HCT116 (cell line): ENCODE measurements at regions not wholly inside any gene's neighbourhood (a gene's known extent, or its start where the extent isn't known, plus 50 kb on each side); places are given as distances from the start of the nearest gene placed in this dataset.

Source experiments
- ATAC-seq: fragments of 200-7000 bp; cut with Tn5 transposase; 2 replicates; pipeline ENCODE4 v1.9.1; 2020; ENCODE audit warnings: mild to moderate bottlenecking, moderate library complexity
- BruUV-seq: library from RNA; stranded (reverse); fragments of 400-500 nt; replicated peaks from 2 replicates; lab custom pipeline; 2021; lab: Mats Ljungman, UMichigan
- CTCF ChIA-PET: fragments of 300-600 bp; sonication (Branson Sonifier 250); formaldehyde crosslinking; loops from one replicate; lab custom pipeline; 2021; ENCODE audit warnings: antibody characterized with exemption; lab: Charles Lee
- POLR2A ChIA-PET: fragments of 300-600, 350-600 bp; sonication (Branson Sonifier 250); formaldehyde crosslinking; loops from one replicate; lab custom pipeline; 2021; ENCODE audit warnings: antibody characterized with exemption; lab: Charles Lee
- RAD21 ChIA-PET, 2 experiments: fragments of 300-600 bp; sonication (Branson Sonifier 250); formaldehyde crosslinking; loops; one replicate each; lab custom pipeline; 2023; ENCODE audit warnings: low total read pairs in 2 of 2; ENCODE audit not compliant: uncharacterized antibody in 2 of 2, unreplicated experiment in 2 of 2, low non-redundant PET in 1 of 2; lab: Charles Lee
- DNase-seq: peaks from one replicate; pipeline ENCODE4 v3.0.0-alpha.2; 2010; ENCODE audit warnings: low read depth, low spot score
- H2AFZ ChIP-seq: fragments of 200-600 bp; shearing (Covaris generic), sonication (generic); 2 replicates; pipeline ENCODE4 v1.6.1; 2017; ENCODE audit warnings: low read depth, mixed run types, mixed read lengths, antibody characterized with exemption, low read length; ENCODE audit not compliant: poor library complexity, severe bottlenecking
- H3K27ac ChIP-seq: 2 replicates; pipeline ENCODE4 v1.5.1; 2012; ENCODE audit warnings: low read depth, low read length
- H3K27me3 ChIP-seq: fragments of 200-600 bp; sonication (generic); 2 replicates; pipeline ENCODE4 v1.6.1; 2016; ENCODE audit warnings: mixed run types, low read length, mixed read lengths; ENCODE audit not compliant: insufficient read depth
- H3K36me3 ChIP-seq, 2 experiments: fragments of 200-500 bp in 1 of 2; fragments of 200-600 bp in 1 of 2; sonication (Bioruptor generic) in 1 of 2; sonication (generic) in 1 of 2; 2 replicates each; pipeline versions ENCODE4 v1.5.1 to v1.6.1; 2014 to 2016; ENCODE audit warnings: low read length in 2 of 2, inconsistent platforms in 1 of 2, mixed read lengths in 1 of 2, mixed run types in 1 of 2; ENCODE audit not compliant: insufficient read depth in 2 of 2, control insufficient read depth in 1 of 2
- H3K4me1 ChIP-seq, 2 experiments: fragments of 200-600 bp in 1 of 2; sonication (generic) in 1 of 2; 2 replicates each; pipeline versions ENCODE4 v1.5.1 to v1.6.1; 2012 to 2017; ENCODE audit warnings: low read length in 2 of 2, inconsistent platforms in 1 of 2, mild to moderate bottlenecking in 1 of 2, mixed read lengths in 1 of 2, mixed run types in 1 of 2, moderate library complexity in 1 of 2; ENCODE audit not compliant: insufficient read depth in 2 of 2, control insufficient read depth in 1 of 2
- H3K4me2 ChIP-seq: fragments of 200-600 bp; sonication (generic); 2 replicates; pipeline ENCODE4 v1.6.1; 2017; ENCODE audit warnings: mixed run types, low read length, mixed read lengths
- H3K4me3 ChIP-seq, 2 experiments: fragments of 200-600 bp in 1 of 2; sonication (generic) in 1 of 2; replicated peaks in 1 of 2; 2 replicates each; pipeline ENCODE4 v1.5.1; 2011 to 2016; ENCODE audit warnings: low read length in 2 of 2, control low read depth in 1 of 2, low read depth in 1 of 2, mild to moderate bottlenecking in 1 of 2, mixed read lengths in 1 of 2, mixed run types in 1 of 2
- H3K79me2 ChIP-seq: fragments of 200-600 bp; sonication (generic); 2 replicates; pipeline ENCODE4 v1.6.1; 2017; ENCODE audit warnings: mild to moderate bottlenecking, mixed run types, low read length, moderate library complexity, mixed read lengths; ENCODE audit not compliant: insufficient read depth
- H3K9ac ChIP-seq: fragments of 200-600 bp; sonication (generic); 2 replicates; pipeline ENCODE4 v1.6.1; 2016; ENCODE audit warnings: low read length, mixed read lengths
- H3K9me2 ChIP-seq: fragments of 200-600 bp; sonication (generic), shearing (Covaris generic); 2 replicates; pipeline ENCODE4 v1.6.1; 2017; ENCODE audit warnings: mixed run types, mild to moderate bottlenecking, moderate library complexity; ENCODE audit not compliant: insufficient read depth
- H3K9me3 ChIP-seq, 2 experiments: fragments of 200-500 bp in 1 of 2; fragments of 200-600 bp in 1 of 2; sonication (Bioruptor generic) in 1 of 2; sonication (generic) in 1 of 2; 2 replicates each; pipeline ENCODE4 v1.6.1; 2014 to 2017; ENCODE audit warnings: low read length in 2 of 2, mixed read lengths in 2 of 2, inconsistent platforms in 1 of 2, low read depth in 1 of 2, mild to moderate bottlenecking in 1 of 2, mixed run types in 1 of 2, moderate library complexity in 1 of 2; ENCODE audit not compliant: control insufficient read depth in 1 of 2, insufficient read depth in 1 of 2
- H4K20me1 ChIP-seq: fragments of 200-600 bp; sonication (generic), shearing (Covaris generic); 2 replicates; pipeline ENCODE4 v1.6.1; 2017; ENCODE audit warnings: mixed run types, mild to moderate bottlenecking, moderate library complexity; ENCODE audit not compliant: insufficient read depth
- ATF3 ChIP-seq: IDR thresholded peaks from 2 replicates; pipeline ENCODE4 v1.6.1; 2012
- CBX3 ChIP-seq: IDR thresholded peaks from 2 replicates; pipeline ENCODE4 v1.6.1; 2012; ENCODE audit warnings: low read depth
- CEBPB ChIP-seq: IDR thresholded peaks from 2 replicates; pipeline ENCODE4 v1.6.1; 2012; ENCODE audit warnings: low read depth
- EGR1 ChIP-seq: IDR thresholded peaks from 2 replicates; pipeline ENCODE4 v1.6.1; 2012; ENCODE audit warnings: low read depth
- ELF1 ChIP-seq: IDR thresholded peaks from 2 replicates; pipeline ENCODE4 v1.6.1; 2012; ENCODE audit warnings: low read depth, borderline replicate concordance
- EZH2 ChIP-seq: fragments of 200-600 bp; sonication (generic); IDR thresholded peaks from 2 replicates; pipeline ENCODE4 v1.6.1; 2017; ENCODE audit warnings: antibody characterized with exemption, mixed run types
- FOSL1 ChIP-seq: IDR thresholded peaks from 2 replicates; pipeline ENCODE4 v1.6.1; 2012; ENCODE audit warnings: low read depth
- JUND ChIP-seq: IDR thresholded peaks from 2 replicates; pipeline ENCODE4 v1.6.1; 2012
- POLR2A ChIP-seq: IDR thresholded peaks from 2 replicates; pipeline ENCODE4 v1.7.0; 2011; ENCODE audit warnings: borderline replicate concordance; ENCODE audit not compliant: insufficient read depth, insufficient read length; ENCODE audit errors: extremely low read depth
- RAD21 ChIP-seq: IDR thresholded peaks from 2 replicates; pipeline ENCODE4 v1.6.1; 2012; ENCODE audit warnings: low read depth, mild to moderate bottlenecking
- SIN3A ChIP-seq: IDR thresholded peaks from 2 replicates; pipeline ENCODE4 v1.6.1; 2012; ENCODE audit warnings: low read depth
- SP1 ChIP-seq: IDR thresholded peaks from 2 replicates; pipeline ENCODE4 v1.6.1; 2012; ENCODE audit warnings: low read depth
- SRF ChIP-seq: IDR thresholded peaks from 2 replicates; pipeline ENCODE4 v1.6.1; 2012; ENCODE audit warnings: low read depth
- TCF7L2 ChIP-seq: IDR thresholded peaks from 2 replicates; pipeline ENCODE4 v1.7.0; 2011; ENCODE audit warnings: borderline replicate concordance, inconsistent platforms; ENCODE audit not compliant: insufficient read depth, insufficient read length; ENCODE audit errors: extremely low read depth
- YY1 ChIP-seq: IDR thresholded peaks from 2 replicates; pipeline ENCODE4 v1.6.1; 2011; ENCODE audit warnings: low read length, low read depth, moderate library complexity, mild to moderate bottlenecking; ENCODE audit not compliant: insufficient replicate concordance; ENCODE audit errors: extremely low read depth
- ZFX ChIP-seq: fragments of 450-650 bp; IDR thresholded peaks from 2 replicates; pipeline ENCODE4 v1.6.1; 2017
- ZNF274 ChIP-seq: fragments of 200-500 bp; sonication (Bioruptor generic); IDR thresholded peaks from 2 replicates; pipeline ENCODE4 v1.6.1; 2014; ENCODE audit warnings: mild to moderate bottlenecking, low read depth, low read length, inconsistent platforms
- intact Hi-C: fragments of 100-400 bp; cut with micrococcal nuclease; formaldehyde crosslinking; loops from 2 replicates; pipeline ENCODE4 v1.10.0; 2022
- TF ChIP-seq, protein P1 (sequence below), 3 experiments: fragments of 200-600 bp in 1 of 3; sonication (generic) in 1 of 3; IDR thresholded peaks in 2 of 3; conservative IDR thresholded peaks in 1 of 3; 2 replicates each; pipeline ENCODE4 v1.5.1; 2012 to 2017; ENCODE audit warnings: low read depth in 2 of 3, low read length in 2 of 3, antibody characterized with exemption in 1 of 3, borderline replicate concordance in 1 of 3, control low read depth in 1 of 3, mild to moderate bottlenecking in 1 of 3, mixed read lengths in 1 of 3, mixed run types in 1 of 3, moderate library complexity in 1 of 3; ENCODE audit not compliant: insufficient read depth in 1 of 3
- TF ChIP-seq, protein P2 (sequence below): IDR thresholded peaks from 2 replicates; pipeline ENCODE4 v1.6.1; 2012; ENCODE audit warnings: low read depth

DNA sequence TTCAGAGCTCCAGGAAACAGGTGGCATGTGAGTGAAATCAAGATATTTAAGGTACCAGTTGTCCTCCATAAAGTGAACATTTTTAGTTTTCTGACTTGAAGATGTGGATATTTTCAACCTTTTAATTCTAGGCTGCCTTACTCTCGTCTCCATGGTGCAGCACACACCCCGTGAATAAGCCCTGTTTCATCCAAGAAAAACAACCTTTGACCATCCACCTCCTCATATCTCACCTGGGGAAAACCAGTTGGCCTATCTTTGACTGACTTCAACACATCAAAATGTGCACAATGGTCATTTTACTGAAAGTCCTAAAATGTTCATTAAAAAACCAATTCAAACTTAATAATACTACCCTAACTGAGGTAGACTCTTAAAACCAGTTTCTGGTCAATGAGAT lies 73.8 kb upstream of the CD2AP start:
- H3K4me3 ChIP-seq: no peak overlapping the region
- no peak overlapping the region for H3K27ac ChIP-seq
- TF ChIP-seq ZFX: no peak
- no peak for TF ChIP-seq JUND
- TF ChIP-seq TCF7L2: no peak
- no peak for TF ChIP-seq CBX3
- TF ChIP-seq FOSL1: no peak
- no peak for TF ChIP-seq CEBPB
- no peak for TF ChIP-seq EZH2
- TF ChIP-seq RAD21: no peak
- no peak for TF ChIP-seq ELF1
- TF ChIP-seq, protein P1, sequence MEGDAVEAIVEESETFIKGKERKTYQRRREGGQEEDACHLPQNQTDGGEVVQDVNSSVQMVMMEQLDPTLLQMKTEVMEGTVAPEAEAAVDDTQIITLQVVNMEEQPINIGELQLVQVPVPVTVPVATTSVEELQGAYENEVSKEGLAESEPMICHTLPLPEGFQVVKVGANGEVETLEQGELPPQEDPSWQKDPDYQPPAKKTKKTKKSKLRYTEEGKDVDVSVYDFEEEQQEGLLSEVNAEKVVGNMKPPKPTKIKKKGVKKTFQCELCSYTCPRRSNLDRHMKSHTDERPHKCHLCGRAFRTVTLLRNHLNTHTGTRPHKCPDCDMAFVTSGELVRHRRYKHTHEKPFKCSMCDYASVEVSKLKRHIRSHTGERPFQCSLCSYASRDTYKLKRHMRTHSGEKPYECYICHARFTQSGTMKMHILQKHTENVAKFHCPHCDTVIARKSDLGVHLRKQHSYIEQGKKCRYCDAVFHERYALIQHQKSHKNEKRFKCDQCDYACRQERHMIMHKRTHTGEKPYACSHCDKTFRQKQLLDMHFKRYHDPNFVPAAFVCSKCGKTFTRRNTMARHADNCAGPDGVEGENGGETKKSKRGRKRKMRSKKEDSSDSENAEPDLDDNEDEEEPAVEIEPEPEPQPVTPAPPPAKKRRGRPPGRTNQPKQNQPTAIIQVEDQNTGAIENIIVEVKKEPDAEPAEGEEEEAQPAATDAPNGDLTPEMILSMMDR (IDR thresholded peaks at IDR 0.05 in 2 of 3, conservative IDR thresholded peaks at IDR 0.05 in 1 of 3; ENCODE audit: borderline replicate concordance in 1 of 3, insufficient read depth in 1 of 3, low read depth in 2 of 3, low read length in 2 of 3): no peak
- no peak for TF ChIP-seq SIN3A
- TF ChIP-seq POLR2A: no peak
- TF ChIP-seq EGR1: no peak
- no peak for TF ChIP-seq SRF
- TF ChIP-seq ATF3: no peak
- TF ChIP-seq ZNF274: no peak
- TF ChIP-seq YY1: no peak
- TF ChIP-seq, protein P2, sequence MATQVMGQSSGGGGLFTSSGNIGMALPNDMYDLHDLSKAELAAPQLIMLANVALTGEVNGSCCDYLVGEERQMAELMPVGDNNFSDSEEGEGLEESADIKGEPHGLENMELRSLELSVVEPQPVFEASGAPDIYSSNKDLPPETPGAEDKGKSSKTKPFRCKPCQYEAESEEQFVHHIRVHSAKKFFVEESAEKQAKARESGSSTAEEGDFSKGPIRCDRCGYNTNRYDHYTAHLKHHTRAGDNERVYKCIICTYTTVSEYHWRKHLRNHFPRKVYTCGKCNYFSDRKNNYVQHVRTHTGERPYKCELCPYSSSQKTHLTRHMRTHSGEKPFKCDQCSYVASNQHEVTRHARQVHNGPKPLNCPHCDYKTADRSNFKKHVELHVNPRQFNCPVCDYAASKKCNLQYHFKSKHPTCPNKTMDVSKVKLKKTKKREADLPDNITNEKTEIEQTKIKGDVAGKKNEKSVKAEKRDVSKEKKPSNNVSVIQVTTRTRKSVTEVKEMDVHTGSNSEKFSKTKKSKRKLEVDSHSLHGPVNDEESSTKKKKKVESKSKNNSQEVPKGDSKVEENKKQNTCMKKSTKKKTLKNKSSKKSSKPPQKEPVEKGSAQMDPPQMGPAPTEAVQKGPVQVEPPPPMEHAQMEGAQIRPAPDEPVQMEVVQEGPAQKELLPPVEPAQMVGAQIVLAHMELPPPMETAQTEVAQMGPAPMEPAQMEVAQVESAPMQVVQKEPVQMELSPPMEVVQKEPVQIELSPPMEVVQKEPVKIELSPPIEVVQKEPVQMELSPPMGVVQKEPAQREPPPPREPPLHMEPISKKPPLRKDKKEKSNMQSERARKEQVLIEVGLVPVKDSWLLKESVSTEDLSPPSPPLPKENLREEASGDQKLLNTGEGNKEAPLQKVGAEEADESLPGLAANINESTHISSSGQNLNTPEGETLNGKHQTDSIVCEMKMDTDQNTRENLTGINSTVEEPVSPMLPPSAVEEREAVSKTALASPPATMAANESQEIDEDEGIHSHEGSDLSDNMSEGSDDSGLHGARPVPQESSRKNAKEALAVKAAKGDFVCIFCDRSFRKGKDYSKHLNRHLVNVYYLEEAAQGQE: no peak
- TF ChIP-seq SP1: no peak
- ChIA-PET RAD21 (no interaction called here), CTCF (no interaction called here), POLR2A (no interaction called here)
- peaks cover 5 to 13% of the 10 kb centered on the region in 2 experiments; a peak in 3 of 4 replicates for H3K4me1 ChIP-seq
- no peak overlapping the region for H3K9ac ChIP-seq
- no peaks in the 10 kb centered on the region for H3K36me3 ChIP-seq
- no peak for DNase-seq
- intact Hi-C loops: no loop called here
- no peaks in the 10 kb centered on the region for H3K79me2 ChIP-seq
- H3K9me2 ChIP-seq: no peaks in the 10 kb centered on the region
- no peak for ATAC-seq
- H3K27me3 ChIP-seq: no peaks in the 10 kb centered on the region
- H3K4me2 ChIP-seq: no peak overlapping the region
- no TSS peak for BruUV-seq
- no peak overlapping the region for H2AFZ ChIP-seq
- no peaks in the 10 kb centered on the region for H3K9me3 ChIP-seq
- no peaks in the 10 kb centered on the region for H4K20me1 ChIP-seq
